ENCODE measurements at regions not wholly inside any gene's neighbourhood (a gene's known extent, or its start where the extent isn't known, plus 50 kb on each side); places are given as distances from the start of the nearest gene placed in this dataset.

- TF ChIP-seq CTCF (IDR thresholded peaks at IDR 0.05) (no peak), POLR2A (IDR thresholded peaks at IDR 0.05; ENCODE audit: low read depth) (no peak), EP300 (IDR thresholded peaks at IDR 0.05) (no peak), POLR2AphosphoS5 (IDR thresholded peaks at IDR 0.05) (no peak)
- no peak for DNase-seq (ENCODE audit: extremely low spot score)
- WGBS = 49% methylated on average over 5 of the region's 5 CpGs
- H3K4me1 ChIP-seq = peaks cover 0 to 4% (median 0%) of the 10 kb centered on the region in 4 donors
- H3K36me3 ChIP-seq = no peaks in the 10 kb centered on the region
- H3K4me3 ChIP-seq = no peak overlapping the region
- no peaks in the 10 kb centered on the region for H3K27me3 ChIP-seq
- intact Hi-C loops (cut with DNase I) = no loop called here
- no peaks in the 10 kb centered on the region for H3K9me3 ChIP-seq
- H3K27ac ChIP-seq (replicated peaks in 1 of 4) = no peak overlapping the region
Measured at GRCh38 chr10:90319188-90319914, 538.5 kb downstream of the HTR7 start.

GRCh38 chr10:90321132-90321816 lies 536.6 kb downstream of the HTR7 start:
- H3K27me3 ChIP-seq = no peaks in the 10 kb centered on the region
- DNase-seq (ENCODE audit: extremely low spot score) = no peak
- H3K27ac ChIP-seq (replicated peaks in 1 of 4) = no peak overlapping the region
- intact Hi-C loops (cut with DNase I) = no loop called here
- H3K9me3 ChIP-seq = no peaks in the 10 kb centered on the region
- no peaks in the 10 kb centered on the region for H3K36me3 ChIP-seq
- H3K4me1 ChIP-seq = peaks cover 0 to 4% (median 0%) of the 10 kb centered on the region in 4 donors
- TF ChIP-seq POLR2AphosphoS5 (IDR thresholded peaks at IDR 0.05) (no peak), CTCF (IDR thresholded peaks at IDR 0.05) (no peak), EP300 (IDR thresholded peaks at IDR 0.05) (no peak), POLR2A (IDR thresholded peaks at IDR 0.05; ENCODE audit: low read depth) (no peak)
- 89% methylated on average over 3 of the region's 3 CpGs for WGBS
- H3K4me3 ChIP-seq = no peak overlapping the region

GRCh38 chr10:90326498-90327267 lies 531.2 kb downstream of the HTR7 start:
- no peak for DNase-seq (ENCODE audit: extremely low spot score)
- no peaks in the 10 kb centered on the region for H3K9me3 ChIP-seq
- H3K27me3 ChIP-seq = no peaks in the 10 kb centered on the region
- intact Hi-C loops (cut with DNase I) = no loop called here
- TF ChIP-seq CTCF (IDR thresholded peaks at IDR 0.05) (no peak), EP300 (IDR thresholded peaks at IDR 0.05) (no peak), POLR2AphosphoS5 (IDR thresholded peaks at IDR 0.05) (no peak), POLR2A (IDR thresholded peaks at IDR 0.05; ENCODE audit: low read depth) (no peak)
- H3K36me3 ChIP-seq = no peaks in the 10 kb centered on the region
- H3K4me3 ChIP-seq = no peak overlapping the region
- no peaks in the 10 kb centered on the region for H3K4me1 ChIP-seq
- H3K27ac ChIP-seq (replicated peaks in 1 of 4) = no peak overlapping the region
- WGBS = 63% methylated on average over 2 of the region's 2 CpGs

- H3K36me3 ChIP-seq = no peaks in the 10 kb centered on the region
- intact Hi-C loops (cut with DNase I) = no loop called here
Measured at GRCh38 chr10:90327611-90328010, 530.2 kb downstream of the HTR7 start.

More at GRCh38 chr10:90327611-90328010, 530.2 kb downstream of the HTR7 start:
- no peak for TF ChIP-seq POLR2A (IDR thresholded peaks at IDR 0.05; ENCODE audit: low read depth)
- TF ChIP-seq CTCF (IDR thresholded peaks at IDR 0.05) = no peak
- no peak for TF ChIP-seq POLR2AphosphoS5 (IDR thresholded peaks at IDR 0.05)
- no peak for TF ChIP-seq EP300 (IDR thresholded peaks at IDR 0.05)
- no peak for DNase-seq (ENCODE audit: extremely low spot score)
- H3K27me3 ChIP-seq = no peaks in the 10 kb centered on the region
- H3K9me3 ChIP-seq = peaks cover 0 to 4% (median 0%) of the 10 kb centered on the region in 4 donors
- no peaks in the 10 kb centered on the region for H3K4me1 ChIP-seq
- no peak overlapping the region for H3K4me3 ChIP-seq
- no peak overlapping the region for H3K27ac ChIP-seq (replicated peaks in 1 of 4)
- WGBS = 79% methylated on average over 4 of the region's 4 CpGs

All from esophagus muscularis mucosa (tissue), 4 donors.